Testis (tissue), 2 donors: ENCODE measurements at regions not wholly inside any gene's neighbourhood (a gene's known extent, or its start where the extent isn't known, plus 50 kb on each side); places are given as distances from the start of the nearest gene placed in this dataset.

Source experiments
- DNase-seq: peaks from one replicate; pipeline ENCODE4 v3.0.0-alpha.2; 2019
- H3K27ac ChIP-seq, 2 donors: fragments of 200-600 bp; sonication (generic); one replicate each; pipeline ENCODE4 v1.5.1; 2019
- H3K27me3 ChIP-seq: fragments of 200-600 bp; sonication (generic); one replicate; pipeline ENCODE4 v1.5.1; 2019
- H3K36me3 ChIP-seq: fragments of 200-600 bp; sonication (generic); one replicate; pipeline ENCODE4 v1.5.1; 2017; ENCODE audit warnings: low read depth; ENCODE audit errors: missing control alignments
- H3K4me1 ChIP-seq: fragments of 200-600 bp; sonication (generic); one replicate; pipeline ENCODE4 v1.5.1; 2019
- H3K4me3 ChIP-seq, 2 donors: fragments of 200-600 bp; sonication (generic); one replicate each; pipeline ENCODE4 v1.5.1; 2017 to 2019
- H3K9me3 ChIP-seq: fragments of 200-600 bp; sonication (generic); one replicate; pipeline ENCODE4 v1.5.1; 2017
- POLR2A ChIP-seq: fragments of 450-650 bp; IDR thresholded peaks from one replicate; pipeline ENCODE4 v1.6.1; 2017; ENCODE audit warnings: antibody characterized with exemption, mild to moderate bottlenecking, moderate library complexity
- WGBS, 2 donors: methylation state at CpG; one replicate each; pipeline ENCODE4 v1.1.5; 2018; 5-methylcytosine and 5-hydroxymethylcytosine counted together
- intact Hi-C: fragments of 100-400 bp; cut with DNase I; formaldehyde crosslinking; loops from one replicate; pipeline ENCODE4 v1.15.1; 2023; ENCODE audit warnings: low total_unique reads
- TF ChIP-seq, protein P1 (sequence below), 3 experiments: fragments of 450-650 bp in 2 of 3; fragments of 200-600 bp in 1 of 3; sonication (generic) in 1 of 3; IDR thresholded peaks; one replicate each; pipeline ENCODE4 v1.5.1; 2016 to 2019; ENCODE audit warnings: antibody characterized with exemption in 3 of 3, mild to moderate bottlenecking in 2 of 3, moderate library complexity in 1 of 3

- DNase-seq, result no peak
- H3K27me3 ChIP-seq, result no peaks in the 10 kb centered on the region
- no peaks in the 10 kb centered on the region for H3K36me3 ChIP-seq
- no peak for TF ChIP-seq POLR2A
- TF ChIP-seq, protein P1, sequence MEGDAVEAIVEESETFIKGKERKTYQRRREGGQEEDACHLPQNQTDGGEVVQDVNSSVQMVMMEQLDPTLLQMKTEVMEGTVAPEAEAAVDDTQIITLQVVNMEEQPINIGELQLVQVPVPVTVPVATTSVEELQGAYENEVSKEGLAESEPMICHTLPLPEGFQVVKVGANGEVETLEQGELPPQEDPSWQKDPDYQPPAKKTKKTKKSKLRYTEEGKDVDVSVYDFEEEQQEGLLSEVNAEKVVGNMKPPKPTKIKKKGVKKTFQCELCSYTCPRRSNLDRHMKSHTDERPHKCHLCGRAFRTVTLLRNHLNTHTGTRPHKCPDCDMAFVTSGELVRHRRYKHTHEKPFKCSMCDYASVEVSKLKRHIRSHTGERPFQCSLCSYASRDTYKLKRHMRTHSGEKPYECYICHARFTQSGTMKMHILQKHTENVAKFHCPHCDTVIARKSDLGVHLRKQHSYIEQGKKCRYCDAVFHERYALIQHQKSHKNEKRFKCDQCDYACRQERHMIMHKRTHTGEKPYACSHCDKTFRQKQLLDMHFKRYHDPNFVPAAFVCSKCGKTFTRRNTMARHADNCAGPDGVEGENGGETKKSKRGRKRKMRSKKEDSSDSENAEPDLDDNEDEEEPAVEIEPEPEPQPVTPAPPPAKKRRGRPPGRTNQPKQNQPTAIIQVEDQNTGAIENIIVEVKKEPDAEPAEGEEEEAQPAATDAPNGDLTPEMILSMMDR (IDR thresholded peaks at IDR 0.05), result no peak
- H3K9me3 ChIP-seq, result no peaks in the 10 kb centered on the region
- H3K4me1 ChIP-seq, result peaks cover 4% of the 10 kb centered on the region
- no peak overlapping the region for H3K4me3 ChIP-seq
- intact Hi-C loops, result no loop called here
- 32 to 38% methylated on average over 7 of the region's 7 CpGs for WGBS, 2 donors
- H3K27ac ChIP-seq, result no peak overlapping the region
Observed at GRCh38 chr2:204452464-204453023, 92.7 kb upstream of the PARD3B start.

DNA sequence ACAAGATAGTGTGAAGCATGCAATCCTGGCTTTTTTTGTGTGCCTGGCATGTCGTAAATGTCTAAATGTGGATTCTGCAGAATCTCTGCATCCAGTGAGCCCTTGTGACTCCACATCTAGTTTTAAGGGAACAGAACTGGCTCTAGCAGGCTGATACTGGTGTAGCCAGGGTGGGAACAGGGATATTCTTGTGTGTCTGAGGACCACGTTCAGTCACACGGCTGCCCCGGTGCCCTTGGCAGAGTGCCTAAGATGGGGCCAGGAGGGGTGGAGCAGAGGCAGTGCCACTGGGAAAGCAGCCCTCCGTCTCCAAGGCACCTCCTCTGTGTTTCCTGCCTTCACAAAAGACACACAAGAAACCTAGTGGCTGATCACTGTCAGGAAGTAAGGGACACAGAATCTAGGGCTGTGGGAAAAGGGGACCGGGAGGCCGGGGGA, 91.5 kb upstream of the PARD3B start:
- no peak for DNase-seq
- Histone ChIP-seq H3K9me3 (no peaks in the 10 kb centered on the region), H3K27me3 (no peaks in the 10 kb centered on the region), H3K4me3 (no peak overlapping the region), H3K36me3 (no peaks in the 10 kb centered on the region), H3K27ac (no peak overlapping the region), H3K4me1 (peaks cover 4% of the 10 kb centered on the region)
- TF ChIP-seq, protein P1 (IDR thresholded peaks at IDR 0.05), result no peak
- no peak for TF ChIP-seq POLR2A
- intact Hi-C loops, result no loop called here
- 45 to 55% methylated on average over 4 to 7 of the region's 7 CpGs for WGBS, 2 donors

DNA sequence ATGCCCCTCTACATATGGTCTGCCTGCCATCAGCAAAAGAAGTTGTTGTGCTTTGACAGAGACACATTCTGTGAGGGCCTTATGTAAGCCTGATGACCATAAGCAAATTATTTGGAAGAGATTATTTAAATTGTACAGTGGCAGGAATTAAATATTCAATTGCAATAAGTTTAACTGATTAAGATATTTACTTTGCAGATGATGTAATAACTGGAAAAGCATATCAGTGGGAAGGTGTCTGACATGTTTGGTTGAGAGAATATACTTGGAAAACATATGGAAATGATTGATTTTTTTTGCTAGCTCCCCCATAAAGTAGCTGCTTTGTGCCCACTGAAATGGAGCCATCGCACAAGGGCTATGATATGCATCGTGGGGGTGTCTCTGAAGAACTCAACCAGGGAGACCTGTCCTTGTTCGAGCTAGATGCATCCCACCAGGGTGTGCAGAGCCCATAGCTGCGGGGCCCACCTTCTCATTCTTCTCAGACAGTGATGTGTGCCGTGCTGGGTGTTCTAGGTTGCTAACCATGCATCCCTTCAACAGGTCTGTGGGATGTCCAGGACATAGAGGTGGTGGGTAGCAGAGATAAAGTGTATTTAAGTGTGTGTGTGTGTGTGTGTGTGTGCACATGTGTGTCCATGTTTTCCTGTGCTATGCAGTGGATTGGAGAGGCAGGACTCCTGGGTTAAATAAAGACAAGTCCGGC, 90.4 kb upstream of the PARD3B start:
- 94 to 96% methylated on average over 6 of the region's 6 CpGs for WGBS, 2 donors
- H3K4me1 ChIP-seq, result peaks cover 4% of the 10 kb centered on the region
- no peak overlapping the region for H3K27ac ChIP-seq
- intact Hi-C loops, result no loop called here
- H3K9me3 ChIP-seq, result no peaks in the 10 kb centered on the region
- H3K27me3 ChIP-seq, result no peaks in the 10 kb centered on the region
- TF ChIP-seq, protein P1 (IDR thresholded peaks at IDR 0.05), result no peak
- TF ChIP-seq POLR2A, result no peak
- H3K36me3 ChIP-seq, result no peaks in the 10 kb centered on the region
- DNase-seq, result no peak
- no peak overlapping the region for H3K4me3 ChIP-seq

DNA sequence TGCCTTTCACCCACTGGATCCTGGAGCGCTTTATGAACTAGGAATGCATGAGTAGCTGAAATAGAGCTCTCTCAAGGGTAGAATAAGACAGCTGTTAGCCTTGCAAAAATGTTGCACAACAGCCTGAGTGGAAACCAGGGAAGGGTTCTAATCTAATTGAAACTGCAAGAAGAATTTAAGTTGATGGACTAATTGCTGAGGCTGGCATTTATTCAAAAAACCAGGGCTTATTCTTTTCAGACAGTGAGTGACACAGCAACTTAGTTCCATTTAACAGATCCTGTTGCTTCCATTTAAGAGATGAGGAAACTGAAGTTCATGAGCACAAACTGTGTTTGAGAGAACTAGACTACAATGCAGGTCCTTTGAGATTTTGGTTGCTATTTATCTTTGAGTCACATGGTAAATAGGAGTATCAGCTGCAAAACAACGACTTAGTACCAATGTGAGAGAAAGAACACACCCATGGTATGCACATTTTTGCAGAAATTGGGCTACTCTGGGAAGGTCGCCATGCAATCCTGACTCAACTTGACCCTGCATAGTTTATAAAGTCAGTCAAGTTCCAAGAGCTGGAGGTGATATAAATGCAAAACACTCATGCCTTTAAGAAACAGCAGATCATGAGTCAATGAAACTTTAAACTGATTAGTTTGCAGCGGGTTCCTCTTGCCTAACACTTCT, 76.4 kb upstream of the PARD3B start:
- Histone ChIP-seq H3K27me3 (no peaks in the 10 kb centered on the region), H3K4me3 (no peak overlapping the region), H3K36me3 (no peaks in the 10 kb centered on the region), H3K27ac (no peak overlapping the region), H3K4me1 (no peaks in the 10 kb centered on the region), H3K9me3 (no peaks in the 10 kb centered on the region)
- no peak for DNase-seq
- TF ChIP-seq, protein P1 (IDR thresholded peaks at IDR 0.05), result no peak
- no peak for TF ChIP-seq POLR2A
- intact Hi-C loops, result no loop called here
- 66 to 70% methylated on average over 4 of the region's 4 CpGs for WGBS, 2 donors
